GM12878 (cell line): ENCODE measurements at regions not wholly inside any gene's neighbourhood (a gene's known extent, or its start where the extent isn't known, plus 50 kb on each side); places are given as distances from the start of the nearest gene placed in this dataset.

Source experiments
- SMAD1 ChIP-seq: fragments of 450-650 bp; IDR thresholded peaks from 2 replicates; pipeline ENCODE4 v1.6.1; 2018; ENCODE audit warnings: mild to moderate bottlenecking, low read depth; ENCODE audit not compliant: partially characterized antibody
- TF ChIP-seq, protein P1 (sequence below), 3 experiments: IDR thresholded peaks in 2 of 3; conservative IDR thresholded peaks in 1 of 3; 2 replicates each; pipeline ENCODE4 v1.5.1; 2011; ENCODE audit warnings: low read depth in 3 of 3, low read length in 3 of 3, mild to moderate bottlenecking in 3 of 3, control low read depth in 2 of 3, moderate library complexity in 2 of 3, inconsistent platforms in 1 of 3, mixed read lengths in 1 of 3; ENCODE audit not compliant: control insufficient read depth in 2 of 3, insufficient read depth in 1 of 3; ENCODE audit errors: extremely low read depth in 1 of 3

DNA sequence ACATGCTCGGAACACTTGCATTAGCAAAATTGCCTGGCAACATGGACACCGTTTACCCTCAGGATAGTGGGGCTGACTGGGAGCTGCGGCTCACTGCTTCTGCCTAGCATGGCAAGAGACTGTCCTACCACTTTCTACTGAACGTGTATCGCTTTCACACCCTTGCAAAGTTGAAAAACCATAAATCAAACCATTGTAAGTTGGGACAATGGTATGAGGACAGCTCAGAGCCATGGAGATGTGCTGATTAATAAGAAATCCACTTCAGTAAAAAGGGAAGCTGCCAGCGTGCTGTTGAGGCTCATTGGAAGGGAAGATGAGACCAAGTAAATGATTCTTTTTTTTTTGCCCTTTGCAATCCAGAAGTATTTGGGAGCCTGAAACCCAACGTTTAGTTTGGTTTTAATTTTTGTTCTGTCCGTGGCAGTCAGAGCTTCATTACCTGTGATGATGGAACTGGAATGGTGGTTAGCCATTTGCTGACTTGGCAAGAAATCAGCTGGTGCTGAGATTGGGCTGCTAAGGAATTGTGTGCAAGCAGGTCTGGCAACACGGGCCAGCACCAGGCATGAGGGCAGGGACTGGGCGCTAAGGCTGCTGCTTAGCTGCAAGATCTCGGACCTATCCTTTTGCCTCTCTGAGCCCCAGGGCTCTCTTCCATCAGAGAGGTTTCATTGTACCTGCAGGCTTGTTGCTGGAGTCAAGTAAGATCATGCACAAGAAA, 75.5 kb upstream of the HS6ST1 start:
- TF ChIP-seq, protein P1, sequence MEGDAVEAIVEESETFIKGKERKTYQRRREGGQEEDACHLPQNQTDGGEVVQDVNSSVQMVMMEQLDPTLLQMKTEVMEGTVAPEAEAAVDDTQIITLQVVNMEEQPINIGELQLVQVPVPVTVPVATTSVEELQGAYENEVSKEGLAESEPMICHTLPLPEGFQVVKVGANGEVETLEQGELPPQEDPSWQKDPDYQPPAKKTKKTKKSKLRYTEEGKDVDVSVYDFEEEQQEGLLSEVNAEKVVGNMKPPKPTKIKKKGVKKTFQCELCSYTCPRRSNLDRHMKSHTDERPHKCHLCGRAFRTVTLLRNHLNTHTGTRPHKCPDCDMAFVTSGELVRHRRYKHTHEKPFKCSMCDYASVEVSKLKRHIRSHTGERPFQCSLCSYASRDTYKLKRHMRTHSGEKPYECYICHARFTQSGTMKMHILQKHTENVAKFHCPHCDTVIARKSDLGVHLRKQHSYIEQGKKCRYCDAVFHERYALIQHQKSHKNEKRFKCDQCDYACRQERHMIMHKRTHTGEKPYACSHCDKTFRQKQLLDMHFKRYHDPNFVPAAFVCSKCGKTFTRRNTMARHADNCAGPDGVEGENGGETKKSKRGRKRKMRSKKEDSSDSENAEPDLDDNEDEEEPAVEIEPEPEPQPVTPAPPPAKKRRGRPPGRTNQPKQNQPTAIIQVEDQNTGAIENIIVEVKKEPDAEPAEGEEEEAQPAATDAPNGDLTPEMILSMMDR (IDR thresholded peaks at IDR 0.05 in 2 of 3, conservative IDR thresholded peaks at IDR 0.05 in 1 of 3; ENCODE audit: control insufficient read depth in 2 of 3, extremely low read depth in 1 of 3, insufficient read depth in 1 of 3, low read depth in 3 of 3, low read length in 3 of 3): no peak
- TF ChIP-seq SMAD1: no peak
